Astrocyte of the cerebellum (primary cell): ENCODE measurements at regions not wholly inside any gene's neighbourhood (a gene's known extent, or its start where the extent isn't known, plus 50 kb on each side); places are given as distances from the start of the nearest gene placed in this dataset.

ENCODE experiments used
- DNase-seq: peaks from one replicate; pipeline ENCODE4 v3.0.0-alpha.2; 2011; ENCODE audit warnings: low read depth
- H3K4me3 ChIP-seq: 2 replicates; pipeline ENCODE4 v1.5.1; 2011; ENCODE audit warnings: mild to moderate bottlenecking, low read depth, low read length, moderate library complexity
- CTCF ChIP-seq: IDR thresholded peaks from 2 replicates; pipeline ENCODE4 v1.5.1; 2012; ENCODE audit warnings: low read length, low read depth, moderate library complexity, mild to moderate bottlenecking; ENCODE audit errors: missing control alignments
- in situ Hi-C: cut with HindIII; loops from 2 replicates; pipeline ENCODE4 v1.10.0; 2017; ENCODE audit warnings: low sequenced_read_pairs

- no peak for TF ChIP-seq CTCF
- in situ Hi-C loops: no loop called here
- DNase-seq: no peak
- no peak overlapping the region for H3K4me3 ChIP-seq
Observed at GRCh38 chr9:38318759-38319495, 73.6 kb upstream of the ALDH1B1 start.

- no peak overlapping the region for H3K4me3 ChIP-seq
- no peak for TF ChIP-seq CTCF
- no peak for DNase-seq
- in situ Hi-C loops: no loop called here
Observed at GRCh38 chr9:38316166-38316780, 76.2 kb upstream of the ALDH1B1 start.

GRCh38 chr9:38315085-38315595 lies 77.4 kb upstream of the ALDH1B1 start:
- no peak for TF ChIP-seq CTCF
- no peak for DNase-seq

GRCh38 chr9:38313421-38313820 lies 79.1 kb upstream of the ALDH1B1 start:
- no peak overlapping the region for H3K4me3 ChIP-seq
- DNase-seq: no peak
- in situ Hi-C loops: loop anchor here (5.0 kb wide), 1 partner anchor 66 kb away; no protein-coding TSS in a partner anchor
- TF ChIP-seq CTCF: no peak

More at GRCh38 chr9:38315085-38315595, 77.4 kb upstream of the ALDH1B1 start:
- no peak overlapping the region for H3K4me3 ChIP-seq
- in situ Hi-C loops: no loop called here

GRCh38 chr9:38312406-38312805 lies 80.1 kb upstream of the ALDH1B1 start:
- DNase-seq: no peak
- in situ Hi-C loops: loop anchor here (5.0 kb wide), 1 partner anchor 65 kb away; no protein-coding TSS in a partner anchor
- no peak overlapping the region for H3K4me3 ChIP-seq
- no peak for TF ChIP-seq CTCF

GRCh38 chr9:38311382-38312270 lies 80.9 kb upstream of the ALDH1B1 start:
- DNase-seq: no peak
- H3K4me3 ChIP-seq: no peak overlapping the region
- in situ Hi-C loops: loop anchor here (5.0 kb wide), 1 partner anchor 64 kb away; no protein-coding TSS in a partner anchor
- no peak for TF ChIP-seq CTCF
